PC-3 (cell line): ENCODE measurements at regions not wholly inside any gene's neighbourhood (a gene's known extent, or its start where the extent isn't known, plus 50 kb on each side); places are given as distances from the start of the nearest gene placed in this dataset.

Experiments used
- ATAC-seq: fragments of 200-7000 bp; cut with Tn5 transposase; 2 replicates; pipeline ENCODE4 v1.9.1; 2020; ENCODE audit warnings: mild to moderate bottlenecking, moderate library complexity
- BruUV-seq: library from RNA; stranded (reverse); fragments of 400-500 nt; replicated peaks from 2 replicates; lab custom pipeline; 2021; lab: Mats Ljungman, UMichigan
- CTCF ChIA-PET: fragments of 300-600 bp; sonication (Branson Sonifier 250); formaldehyde crosslinking; loops from one replicate; lab custom pipeline; 2022; ENCODE audit warnings: antibody characterized with exemption; lab: Charles Lee
- POLR2A ChIA-PET: fragments of 300-600 bp; sonication (Branson Sonifier 250); formaldehyde crosslinking; loops from one replicate; lab custom pipeline; 2022; ENCODE audit warnings: antibody characterized with exemption; ENCODE audit not compliant: unreplicated experiment; lab: Charles Lee
- DNase-seq: peaks from one replicate; pipeline ENCODE4 v3.0.0-alpha.2; 2015
- H2AFZ ChIP-seq: fragments of 300-600 bp; sonication (generic); 2 replicates; pipeline ENCODE4 v1.6.0; 2016; ENCODE audit warnings: antibody characterized with exemption, low read length
- H3F3A ChIP-seq: fragments of 300-600 bp; sonication (generic); one replicate; pipeline ENCODE4 v1.6.0; 2017; ENCODE audit warnings: antibody characterized with exemption, low read length, control low read depth, mild to moderate bottlenecking; ENCODE audit not compliant: unreplicated experiment
- H3K27ac ChIP-seq: fragments of 300-600 bp; sonication (generic); 2 replicates; pipeline ENCODE4 v1.5.1; 2016; ENCODE audit warnings: mild to moderate bottlenecking, low read length
- H3K27me3 ChIP-seq: fragments of 300-600 bp; sonication (generic); 2 replicates; pipeline ENCODE4 v1.6.1; 2016; ENCODE audit warnings: low read length, mixed read lengths
- H3K36me3 ChIP-seq: fragments of 300-600 bp; sonication (generic); 2 replicates; pipeline ENCODE4 v1.6.1; 2016; ENCODE audit warnings: low read depth, mixed run types, low read length, mixed read lengths
- H3K4me1 ChIP-seq: fragments of 300-600 bp; sonication (generic); 2 replicates; pipeline ENCODE4 v1.5.1; 2016; ENCODE audit warnings: low read length; ENCODE audit not compliant: insufficient read depth
- H3K4me2 ChIP-seq: fragments of 300-600 bp; sonication (generic); 2 replicates; pipeline ENCODE4 v1.6.0; 2016; ENCODE audit warnings: low read length
- H3K4me3 ChIP-seq: fragments of 300-600 bp; sonication (generic); 2 replicates; pipeline ENCODE4 v1.5.1; 2016; ENCODE audit warnings: mild to moderate bottlenecking, low read length, mixed read lengths
- H3K79me2 ChIP-seq: fragments of 300-600 bp; sonication (generic); 2 replicates; pipeline ENCODE4 v1.6.1; 2017; ENCODE audit warnings: low read length, mixed read lengths
- H3K9ac ChIP-seq: fragments of 300-600 bp; sonication (generic); 2 replicates; pipeline ENCODE4 v1.6.0; 2016; ENCODE audit warnings: mild to moderate bottlenecking, low read length
- H3K9me2 ChIP-seq: fragments of 300-600 bp; sonication (generic); replicated peaks from 2 replicates; pipeline ENCODE4 v1.6.1; 2016; ENCODE audit warnings: mixed run types, low read length, mixed read lengths
- H3K9me3 ChIP-seq: fragments of 300-600 bp; sonication (generic); 2 replicates; pipeline ENCODE4 v1.6.1; 2016; ENCODE audit warnings: low read length, mixed read lengths
- H4K20me1 ChIP-seq: fragments of 300-600 bp; sonication (generic); 2 replicates; pipeline ENCODE4 v1.6.1; 2016; ENCODE audit warnings: low read length, mixed read lengths
- EZH2 ChIP-seq: fragments of 300-600 bp; sonication (generic); IDR thresholded peaks from one replicate; pipeline ENCODE4 v1.6.1; 2017; ENCODE audit warnings: antibody characterized with exemption, mild to moderate bottlenecking, low read length; ENCODE audit not compliant: unreplicated experiment
- EZH2phosphoT487 ChIP-seq: fragments of 300-600 bp; sonication (generic); IDR thresholded peaks from 2 replicates; pipeline ENCODE4 v1.6.1; 2018; ENCODE audit warnings: mild to moderate bottlenecking, antibody characterized with exemption, low read length, borderline replicate concordance
- intact Hi-C: fragments of 100-400 bp; cut with micrococcal nuclease; formaldehyde crosslinking; loops from 2 replicates; pipeline ENCODE4 v1.9.0; 2023
- TF ChIP-seq, protein P1 (sequence below): fragments of 300-600 bp; sonication (generic); conservative IDR thresholded peaks from 2 replicates; pipeline ENCODE4 v1.5.1; 2017; ENCODE audit warnings: antibody characterized with exemption, low read depth, mild to moderate bottlenecking, low read length

DNA sequence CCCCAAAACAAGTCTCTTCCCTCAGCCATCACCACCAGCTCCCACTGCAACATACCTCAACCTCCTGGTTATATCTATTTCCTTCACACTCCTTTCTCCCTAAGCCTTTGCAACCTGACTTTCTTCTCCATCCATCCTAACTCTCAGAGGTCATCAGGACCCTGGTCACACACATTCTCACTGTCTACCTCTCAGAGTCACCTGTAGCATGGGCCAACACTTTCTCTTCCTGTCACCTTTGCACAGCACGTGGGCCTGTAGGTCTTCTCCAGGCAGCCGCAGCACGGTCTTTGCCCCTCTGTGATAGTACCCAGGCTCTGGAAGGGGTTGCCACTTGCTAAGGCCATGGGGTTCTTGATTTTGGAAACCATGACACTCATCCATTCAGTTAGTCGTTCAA lies 921.1 kb downstream of the UQCRFS1 start:
- Histone ChIP-seq H3K4me1 (no peaks in the 10 kb centered on the region), H3K27me3 (no peaks in the 10 kb centered on the region), H3K79me2 (no peaks in the 10 kb centered on the region), H3K9me3 (no peaks in the 10 kb centered on the region), H3K36me3 (no peaks in the 10 kb centered on the region), H3K27ac (no peak overlapping the region), H4K20me1 (no peaks in the 10 kb centered on the region), H3K4me3 (no peak overlapping the region), H2AFZ (no peak overlapping the region), H3K9ac (no peak overlapping the region), H3K4me2 (no peak overlapping the region), H3F3A (no peaks in the 10 kb centered on the region), H3K9me2 (no peaks in the 10 kb centered on the region)
- intact Hi-C loops: no loop called here
- no TSS peak for BruUV-seq
- POLR2A ChIA-PET: no interaction called here
- CTCF ChIA-PET: no interaction called here
- ATAC-seq (no peak), DNase-seq (no peak)
- TF ChIP-seq EZH2 (no peak), EZH2phosphoT487 (no peak)

DNA sequence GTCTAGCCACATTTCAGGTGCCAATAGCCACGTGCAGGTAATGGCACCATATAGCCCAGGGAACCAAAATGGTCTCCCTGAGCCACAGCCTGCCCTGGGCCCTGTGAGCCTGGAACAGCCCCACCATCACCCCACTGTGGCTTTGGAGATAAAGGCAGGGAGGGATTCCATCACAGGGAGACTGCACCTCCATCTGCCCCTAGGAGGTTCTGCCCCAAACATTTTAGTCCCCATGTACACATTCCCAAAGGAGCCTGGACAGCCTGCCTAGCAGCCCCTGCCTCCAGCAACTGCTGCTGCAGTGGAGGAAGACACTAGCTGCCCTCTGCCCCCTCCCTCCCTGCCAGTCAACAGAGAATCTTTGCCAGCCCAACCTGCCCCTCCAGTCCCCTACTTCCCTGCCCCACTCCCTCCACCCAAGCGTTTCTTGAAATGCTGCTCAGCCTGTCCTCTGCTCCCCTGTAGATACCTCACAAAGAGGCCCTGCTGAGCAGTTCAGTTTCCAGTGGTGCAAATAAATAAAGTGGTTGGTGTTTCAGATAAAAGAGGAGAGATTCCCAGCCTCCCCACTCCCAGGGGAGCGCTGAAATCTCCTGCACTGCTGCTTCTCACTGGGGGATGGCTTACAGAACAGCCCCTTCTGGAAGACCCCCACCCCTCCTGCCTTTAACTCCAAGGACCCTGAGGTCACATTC lies 921.8 kb downstream of the UQCRFS1 start:
- Histone ChIP-seq H3K4me3 (no peak overlapping the region), H3K9ac (no peak overlapping the region), H3F3A (no peaks in the 10 kb centered on the region), H2AFZ (no peak overlapping the region), H3K36me3 (no peaks in the 10 kb centered on the region), H3K9me3 (no peaks in the 10 kb centered on the region), H3K27ac (no peak overlapping the region), H3K9me2 (no peaks in the 10 kb centered on the region), H3K4me2 (no peak overlapping the region), H3K27me3 (no peaks in the 10 kb centered on the region), H4K20me1 (no peaks in the 10 kb centered on the region), H3K4me1 (no peaks in the 10 kb centered on the region), H3K79me2 (no peaks in the 10 kb centered on the region)
- ChIA-PET POLR2A (no interaction called here), CTCF (no interaction called here)
- no TSS peak for BruUV-seq
- TF ChIP-seq, protein P1, sequence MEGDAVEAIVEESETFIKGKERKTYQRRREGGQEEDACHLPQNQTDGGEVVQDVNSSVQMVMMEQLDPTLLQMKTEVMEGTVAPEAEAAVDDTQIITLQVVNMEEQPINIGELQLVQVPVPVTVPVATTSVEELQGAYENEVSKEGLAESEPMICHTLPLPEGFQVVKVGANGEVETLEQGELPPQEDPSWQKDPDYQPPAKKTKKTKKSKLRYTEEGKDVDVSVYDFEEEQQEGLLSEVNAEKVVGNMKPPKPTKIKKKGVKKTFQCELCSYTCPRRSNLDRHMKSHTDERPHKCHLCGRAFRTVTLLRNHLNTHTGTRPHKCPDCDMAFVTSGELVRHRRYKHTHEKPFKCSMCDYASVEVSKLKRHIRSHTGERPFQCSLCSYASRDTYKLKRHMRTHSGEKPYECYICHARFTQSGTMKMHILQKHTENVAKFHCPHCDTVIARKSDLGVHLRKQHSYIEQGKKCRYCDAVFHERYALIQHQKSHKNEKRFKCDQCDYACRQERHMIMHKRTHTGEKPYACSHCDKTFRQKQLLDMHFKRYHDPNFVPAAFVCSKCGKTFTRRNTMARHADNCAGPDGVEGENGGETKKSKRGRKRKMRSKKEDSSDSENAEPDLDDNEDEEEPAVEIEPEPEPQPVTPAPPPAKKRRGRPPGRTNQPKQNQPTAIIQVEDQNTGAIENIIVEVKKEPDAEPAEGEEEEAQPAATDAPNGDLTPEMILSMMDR: no peak
- TF ChIP-seq EZH2: no peak
- no peak for TF ChIP-seq EZH2phosphoT487
- ATAC-seq (no peak), DNase-seq (no peak)
- intact Hi-C loops: no loop called here

GRCh38 chr19:28289295-28290063 lies 923.5 kb downstream of the UQCRFS1 start:
- H2AFZ ChIP-seq: no peak overlapping the region
- DNase-seq: no peak
- H3K36me3 ChIP-seq: no peaks in the 10 kb centered on the region
- H3K9me2 ChIP-seq: no peaks in the 10 kb centered on the region
- H3F3A ChIP-seq: no peaks in the 10 kb centered on the region
- CTCF ChIA-PET: no interaction called here
- POLR2A ChIA-PET: no interaction called here
- H3K4me2 ChIP-seq: no peak overlapping the region
- no peak for ATAC-seq
- no peaks in the 10 kb centered on the region for H3K9me3 ChIP-seq
- no peaks in the 10 kb centered on the region for H4K20me1 ChIP-seq
- no TSS peak for BruUV-seq
- H3K9ac ChIP-seq: no peak overlapping the region
- no peak overlapping the region for H3K27ac ChIP-seq
- TF ChIP-seq, protein P1: no peak
- TF ChIP-seq EZH2: no peak
- TF ChIP-seq EZH2phosphoT487: no peak
- H3K27me3 ChIP-seq: no peaks in the 10 kb centered on the region
- H3K4me3 ChIP-seq: no peak overlapping the region
- H3K79me2 ChIP-seq: no peaks in the 10 kb centered on the region
- no peaks in the 10 kb centered on the region for H3K4me1 ChIP-seq
- intact Hi-C loops: no loop called here
